ENCODE measurements at regions not wholly inside any gene's neighbourhood (a gene's known extent, or its start where the extent isn't known, plus 50 kb on each side); places are given as distances from the start of the nearest gene placed in this dataset.

- TF ChIP-seq EZH2 (IDR thresholded peaks at IDR 0.05; ENCODE audit: low read length), result no peak
- TF ChIP-seq CTCF (optimal IDR thresholded peaks at IDR 0.05 in 1 of 3, IDR thresholded peaks at IDR 0.05 in 1 of 3, conservative IDR thresholded peaks at IDR 0.05 in 1 of 3; ENCODE audit: extremely low read depth in 1 of 3, insufficient read depth in 2 of 3, low read length in 3 of 3), result no peak
Observed at GRCh38 chr4:14693728-14694127, 308.6 kb upstream of the CPEB2 start.
